22Rv1 (cell line): ENCODE measurements at regions not wholly inside any gene's neighbourhood (a gene's known extent, or its start where the extent isn't known, plus 50 kb on each side); places are given as distances from the start of the nearest gene placed in this dataset.

Experiments used
- CTCF ChIP-seq: fragments of 450-650 bp; IDR thresholded peaks from 2 replicates; pipeline ENCODE4 v1.5.1; 2017; ENCODE audit warnings: mild to moderate bottlenecking
- ZFX ChIP-seq: fragments of 450-650 bp; IDR thresholded peaks from 2 replicates; pipeline ENCODE4 v1.6.1; 2017; ENCODE audit warnings: antibody characterized with exemption, borderline replicate concordance

GRCh38 chr5:35369965-35370790, 139.9 kb upstream of the PRLR start:
- TF ChIP-seq CTCF (no peak), ZFX (no peak)
